Nephron (organoid): ENCODE measurements at regions not wholly inside any gene's neighbourhood (a gene's known extent, or its start where the extent isn't known, plus 50 kb on each side); places are given as distances from the start of the nearest gene placed in this dataset.
A peak's percentile ranks its signal among the peaks of the same experiment; 100 is the strongest.

Experiments used
- H3K27ac Mint-ChIP-seq, 3 experiments: 2 replicates each; pipeline ENCODE4 v1.8.0; 2020; ENCODE audit warnings: mixed read lengths in 3 of 3, mild to moderate bottlenecking in 2 of 3, moderate library complexity in 1 of 3
- H3K27me3 Mint-ChIP-seq: 2 replicates; pipeline ENCODE4 v1.8.0; 2021; ENCODE audit warnings: low read depth, mild to moderate bottlenecking, moderate library complexity, mixed read lengths
- H3K36me3 Mint-ChIP-seq: 2 replicates; pipeline ENCODE4 v1.8.0; 2020; ENCODE audit warnings: low read depth, mixed read lengths
- H3K4me1 Mint-ChIP-seq: 2 replicates; pipeline ENCODE4 v1.8.0; 2020; ENCODE audit warnings: mixed read lengths
- H3K4me3 Mint-ChIP-seq, 3 experiments: 2 replicates each; pipeline ENCODE4 v1.8.0; 2020; ENCODE audit warnings: mild to moderate bottlenecking in 3 of 3, mixed read lengths in 3 of 3, moderate library complexity in 2 of 3
- H3K9me3 Mint-ChIP-seq: 2 replicates; pipeline ENCODE4 v1.8.0; 2020; ENCODE audit warnings: mixed read lengths
- TF ChIP-seq, protein P1 (sequence below), 3 experiments: fragments of 200-600 bp; sonication (generic); IDR thresholded peaks; one replicate each; pipeline ENCODE4 v1.5.0; 2021; ENCODE audit warnings: antibody characterized with exemption in 3 of 3; ENCODE audit not compliant: unreplicated experiment in 3 of 3

- peaks cover 4% of the 10 kb centered on the region for H3K27me3 Mint-ChIP-seq
- H3K4me3 Mint-ChIP-seq, result no peak overlapping the region
- peaks cover 43% of the 10 kb centered on the region for H3K4me1 Mint-ChIP-seq
- H3K36me3 Mint-ChIP-seq, result no peaks in the 10 kb centered on the region
- peak overlapping the region in 1 of 3 experiments; percentile 0 for H3K27ac Mint-ChIP-seq
- peaks cover 3% of the 10 kb centered on the region for H3K9me3 Mint-ChIP-seq
- TF ChIP-seq, protein P1, sequence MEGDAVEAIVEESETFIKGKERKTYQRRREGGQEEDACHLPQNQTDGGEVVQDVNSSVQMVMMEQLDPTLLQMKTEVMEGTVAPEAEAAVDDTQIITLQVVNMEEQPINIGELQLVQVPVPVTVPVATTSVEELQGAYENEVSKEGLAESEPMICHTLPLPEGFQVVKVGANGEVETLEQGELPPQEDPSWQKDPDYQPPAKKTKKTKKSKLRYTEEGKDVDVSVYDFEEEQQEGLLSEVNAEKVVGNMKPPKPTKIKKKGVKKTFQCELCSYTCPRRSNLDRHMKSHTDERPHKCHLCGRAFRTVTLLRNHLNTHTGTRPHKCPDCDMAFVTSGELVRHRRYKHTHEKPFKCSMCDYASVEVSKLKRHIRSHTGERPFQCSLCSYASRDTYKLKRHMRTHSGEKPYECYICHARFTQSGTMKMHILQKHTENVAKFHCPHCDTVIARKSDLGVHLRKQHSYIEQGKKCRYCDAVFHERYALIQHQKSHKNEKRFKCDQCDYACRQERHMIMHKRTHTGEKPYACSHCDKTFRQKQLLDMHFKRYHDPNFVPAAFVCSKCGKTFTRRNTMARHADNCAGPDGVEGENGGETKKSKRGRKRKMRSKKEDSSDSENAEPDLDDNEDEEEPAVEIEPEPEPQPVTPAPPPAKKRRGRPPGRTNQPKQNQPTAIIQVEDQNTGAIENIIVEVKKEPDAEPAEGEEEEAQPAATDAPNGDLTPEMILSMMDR (IDR thresholded peaks at IDR 0.05; ENCODE audit: unreplicated experiment in 3 of 3), result no peak
Observed at GRCh38 chr9:90103771-90104170, 499.0 kb downstream of the GADD45G start.

DNA sequence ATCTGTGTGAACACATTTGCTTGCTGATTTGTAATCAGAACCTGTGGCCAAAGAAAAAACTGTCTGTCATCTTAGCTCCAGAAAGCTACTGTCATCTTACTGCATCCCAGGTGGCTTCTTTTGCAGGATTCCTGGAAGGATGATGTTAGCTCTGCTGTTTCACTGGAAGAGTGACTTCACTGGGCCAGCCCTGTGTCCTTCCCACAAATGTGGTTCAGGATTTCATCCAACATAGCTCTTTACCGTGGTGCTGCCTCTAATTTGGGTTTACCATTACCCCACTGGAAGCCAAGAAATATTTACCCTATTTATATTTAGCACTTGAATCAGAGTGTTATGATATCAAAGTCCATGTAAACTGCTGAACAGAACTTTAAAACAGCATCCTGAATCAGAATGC lies 501.0 kb downstream of the GADD45G start:
- peaks cover 4% of the 10 kb centered on the region for H3K27me3 Mint-ChIP-seq
- H3K4me3 Mint-ChIP-seq, result no peak overlapping the region
- H3K4me1 Mint-ChIP-seq, result peaks cover 49% of the 10 kb centered on the region
- TF ChIP-seq, protein P1 (IDR thresholded peaks at IDR 0.05; ENCODE audit: unreplicated experiment in 3 of 3), result no peak
- no peak overlapping the region for H3K27ac Mint-ChIP-seq
- no peaks in the 10 kb centered on the region for H3K36me3 Mint-ChIP-seq
- peaks cover 8% of the 10 kb centered on the region for H3K9me3 Mint-ChIP-seq

- peaks cover 8% of the 10 kb centered on the region for H3K9me3 Mint-ChIP-seq
- peaks cover 46% of the 10 kb centered on the region for H3K4me1 Mint-ChIP-seq
- no peak overlapping the region for H3K4me3 Mint-ChIP-seq
- H3K36me3 Mint-ChIP-seq, result no peaks in the 10 kb centered on the region
- TF ChIP-seq, protein P1 (IDR thresholded peaks at IDR 0.05; ENCODE audit: unreplicated experiment in 3 of 3), result no peak
- H3K27me3 Mint-ChIP-seq, result peaks cover 3% of the 10 kb centered on the region
- H3K27ac Mint-ChIP-seq, result peak overlapping the region in 2 of 3 experiments; percentile 0 to 30
Observed at GRCh38 chr9:90107040-90107725, 502.4 kb downstream of the GADD45G start.

- Mint-ChIP-seq H3K4me3 (peak overlapping the region in 1 of 3 experiments; percentile 26), H3K27me3 (no peaks in the 10 kb centered on the region), H3K27ac (peak overlapping the region in 1 of 3 experiments; percentile 30), H3K36me3 (no peaks in the 10 kb centered on the region), H3K4me1 (peaks cover 43% of the 10 kb centered on the region), H3K9me3 (peaks cover 8% of the 10 kb centered on the region)
- TF ChIP-seq, protein P1 (IDR thresholded peaks at IDR 0.05; ENCODE audit: unreplicated experiment in 3 of 3), result no peak
Observed at GRCh38 chr9:90107726-90108655, 503.2 kb downstream of the GADD45G start.

DNA sequence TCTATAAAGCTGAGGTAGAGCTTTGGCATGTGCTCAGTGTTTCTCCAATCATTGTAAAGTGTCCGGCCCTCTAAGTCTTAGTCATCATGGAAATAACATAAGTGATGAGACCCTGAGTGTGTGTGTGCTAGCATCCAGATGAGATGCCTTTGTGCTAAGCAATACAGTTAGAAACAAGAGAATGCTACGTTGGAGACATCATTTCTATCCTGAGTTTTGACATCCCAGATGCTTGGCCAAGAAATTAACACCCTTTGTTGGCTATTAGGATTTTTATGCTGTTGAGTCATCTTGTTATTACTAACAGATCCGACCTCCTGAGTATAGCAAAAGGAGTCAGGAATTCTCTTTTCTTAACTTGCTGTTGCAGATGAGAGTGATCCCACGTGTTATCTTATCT lies 508.0 kb downstream of the GADD45G start:
- peaks cover 8% of the 10 kb centered on the region for H3K9me3 Mint-ChIP-seq
- H3K4me3 Mint-ChIP-seq, result no peak overlapping the region
- peaks cover 15% of the 10 kb centered on the region for H3K4me1 Mint-ChIP-seq
- TF ChIP-seq, protein P1 (IDR thresholded peaks at IDR 0.05; ENCODE audit: unreplicated experiment in 3 of 3), result no peak
- no peak overlapping the region for H3K27ac Mint-ChIP-seq
- H3K36me3 Mint-ChIP-seq, result no peaks in the 10 kb centered on the region
- H3K27me3 Mint-ChIP-seq, result peaks cover 10% of the 10 kb centered on the region
